GM12878 (cell line): ENCODE measurements at regions not wholly inside any gene's neighbourhood (a gene's known extent, or its start where the extent isn't known, plus 50 kb on each side); places are given as distances from the start of the nearest gene placed in this dataset.

Experiments
- ATAC-seq: fragments of 200-7000 bp; cut with Tn5 transposase; 3 replicates; pipeline ENCODE4 v1.9.1; 2020; ENCODE audit warnings: mild to moderate bottlenecking, moderate library complexity
- BruUV-seq: library from RNA; stranded (reverse); fragments of 400-500 nt; replicated peaks from 2 replicates; lab custom pipeline; 2021; lab: Mats Ljungman, UMichigan
- CTCF ChIA-PET: fragments of 300-600 bp; sonication (Branson Sonifier 250); formaldehyde crosslinking; extraction: SDS; loops from one replicate; lab custom pipeline; 2021; ENCODE audit warnings: inconsistent platforms; lab: Yijun Ruan, JAX
- POLR2A ChIA-PET: fragments of 350-600 bp; formaldehyde crosslinking; extraction: SDS; loops from one replicate; lab custom pipeline; 2021; ENCODE audit warnings: inconsistent platforms; lab: Charles Lee
- RAD21 ChIA-PET: fragments of 300-600 bp; sonication (Branson Sonifier 250); formaldehyde crosslinking; loops from one replicate; lab custom pipeline; 2023; ENCODE audit warnings: antibody characterized with exemption; ENCODE audit not compliant: unreplicated experiment; lab: Charles Lee
- SMC1A ChIA-PET: fragments of 300-600 bp; sonication (Branson Sonifier 250); formaldehyde crosslinking; loops from one replicate; lab custom pipeline; 2023; ENCODE audit not compliant: unreplicated experiment, uncharacterized antibody; lab: Charles Lee
- DNase-seq: peaks from one replicate; pipeline ENCODE4 v3.0.0-alpha.2; 2011; ENCODE audit warnings: low read depth, low spot score
- FAIRE-seq: peaks from 3 replicates; lab custom pipeline; 2011; peaks lifted over from hg19 to GRCh38; lab: Jason Lieb, UNC
- H2AFZ ChIP-seq: 2 replicates; pipeline ENCODE4 v1.6.0; 2011; ENCODE audit warnings: low read depth, low read length, control low read depth; ENCODE audit not compliant: control insufficient read depth
- H3K27ac ChIP-seq: 2 replicates; pipeline ENCODE4 v1.5.1; 2011; ENCODE audit warnings: control low read depth; ENCODE audit not compliant: control insufficient read depth, insufficient read depth
- H3K27me3 ChIP-seq, 2 experiments: replicated peaks in 1 of 2; 2 replicates each; pipeline versions ENCODE4 v1.6.0 to v1.6.1; 2011; ENCODE audit warnings: low read length in 1 of 2; ENCODE audit not compliant: control insufficient read depth in 2 of 2, insufficient read depth in 2 of 2
- H3K36me3 ChIP-seq, 2 experiments: 2 replicates each; pipeline ENCODE4 v1.5.1; 2011; ENCODE audit warnings: low read length in 1 of 2; ENCODE audit not compliant: control insufficient read depth in 2 of 2, insufficient read depth in 2 of 2
- H3K4me1 ChIP-seq: 2 replicates; pipeline ENCODE4 v1.6.1; 2011; ENCODE audit warnings: mild to moderate bottlenecking, low read length, moderate library complexity, mixed read lengths; ENCODE audit not compliant: control insufficient read depth, insufficient read depth
- H3K4me2 ChIP-seq: 2 replicates; pipeline ENCODE4 v1.6.0; 2011; ENCODE audit warnings: control low read depth; ENCODE audit not compliant: control insufficient read depth, insufficient read depth
- H3K4me3 ChIP-seq: fragments of 200-600 bp; sonication (generic); 2 replicates; pipeline ENCODE4 v1.5.1; 2016
- H3K79me2 ChIP-seq: 2 replicates; pipeline ENCODE4 v1.6.0; 2011; ENCODE audit warnings: low read length; ENCODE audit not compliant: control insufficient read depth, insufficient read depth
- H3K9ac ChIP-seq: 2 replicates; pipeline ENCODE4 v1.8.0; 2011; ENCODE audit warnings: low read length, control low read depth, mixed read lengths; ENCODE audit not compliant: control insufficient read depth, insufficient read depth
- H3K9me3 ChIP-seq: replicated peaks from 3 replicates; pipeline ENCODE4 v1.5.1; 2011; ENCODE audit warnings: mild to moderate bottlenecking, low read length; ENCODE audit not compliant: control insufficient read depth, insufficient read depth
- H4K20me1 ChIP-seq: 2 replicates; pipeline ENCODE4 v1.6.0; 2011; ENCODE audit not compliant: control insufficient read depth, insufficient read depth
- BCL3 ChIP-seq: IDR thresholded peaks from 2 replicates; pipeline ENCODE4 v1.6.1; 2011; ENCODE audit warnings: borderline replicate concordance, low read depth, mild to moderate bottlenecking, moderate library complexity, low read length; ENCODE audit not compliant: insufficient read depth, poor library complexity, severe bottlenecking
- CTCF ChIP-seq, 3 experiments: IDR thresholded peaks in 2 of 3; conservative IDR thresholded peaks in 1 of 3; 2 replicates each; pipeline ENCODE4 v1.5.1; 2011; ENCODE audit warnings: low read depth in 3 of 3, low read length in 3 of 3, mild to moderate bottlenecking in 3 of 3, control low read depth in 2 of 3, moderate library complexity in 2 of 3, inconsistent platforms in 1 of 3, mixed read lengths in 1 of 3; ENCODE audit not compliant: control insufficient read depth in 2 of 3, insufficient read depth in 1 of 3; ENCODE audit errors: extremely low read depth in 1 of 3
- HDAC6 ChIP-seq: fragments of 200-600 bp; sonication (generic); IDR thresholded peaks from one replicate; pipeline ENCODE4 v1.8.0; 2017; ENCODE audit warnings: antibody characterized with exemption; ENCODE audit not compliant: unreplicated experiment
- IRF4 ChIP-seq: IDR thresholded peaks from 2 replicates; pipeline ENCODE4 v1.6.1; 2011; ENCODE audit warnings: low read depth, low read length
- RAD21 ChIP-seq: IDR thresholded peaks from 2 replicates; pipeline ENCODE4 v1.6.1; 2011; ENCODE audit warnings: mild to moderate bottlenecking, low read depth, low read length, moderate library complexity; ENCODE audit not compliant: insufficient read depth
- SIX5 ChIP-seq: IDR thresholded peaks from 2 replicates; pipeline ENCODE4 v1.6.1; 2011; ENCODE audit warnings: mild to moderate bottlenecking, low read depth, low read length, moderate library complexity; ENCODE audit not compliant: severe bottlenecking
- SMC3 ChIP-seq: IDR thresholded peaks from 2 replicates; pipeline ENCODE4 v1.6.1; 2011; ENCODE audit warnings: low read length, improper control_type of control experiment, borderline replicate concordance
- WGBS: methylation state at CpG from one replicate; pipeline ENCODE4 v1.1.6; 2016; ENCODE audit warnings: low lambda C conversion rate; ENCODE audit not compliant: insufficient replicate concordance, insufficient coverage; ENCODE audit errors: missing lambda C conversion rate; 5-methylcytosine and 5-hydroxymethylcytosine counted together
- in situ Hi-C: fragments of 300-500 bp; cut with MboI; formaldehyde crosslinking; loops from 9 replicates; pipeline ENCODE4 v1.14.3; 2018; ENCODE audit warnings: mixed read lengths
- intact Hi-C: fragments of 100-400 bp; cut with micrococcal nuclease; formaldehyde crosslinking; loops from one replicate; pipeline ENCODE4 v1.14.2; 2022; ENCODE audit not compliant: unreplicated experiment
- TF ChIP-seq, protein P1 (sequence below): IDR thresholded peaks from 2 replicates; pipeline ENCODE4 v1.6.1; 2012; ENCODE audit warnings: low read depth, low read length, improper control_type of control experiment

DNA sequence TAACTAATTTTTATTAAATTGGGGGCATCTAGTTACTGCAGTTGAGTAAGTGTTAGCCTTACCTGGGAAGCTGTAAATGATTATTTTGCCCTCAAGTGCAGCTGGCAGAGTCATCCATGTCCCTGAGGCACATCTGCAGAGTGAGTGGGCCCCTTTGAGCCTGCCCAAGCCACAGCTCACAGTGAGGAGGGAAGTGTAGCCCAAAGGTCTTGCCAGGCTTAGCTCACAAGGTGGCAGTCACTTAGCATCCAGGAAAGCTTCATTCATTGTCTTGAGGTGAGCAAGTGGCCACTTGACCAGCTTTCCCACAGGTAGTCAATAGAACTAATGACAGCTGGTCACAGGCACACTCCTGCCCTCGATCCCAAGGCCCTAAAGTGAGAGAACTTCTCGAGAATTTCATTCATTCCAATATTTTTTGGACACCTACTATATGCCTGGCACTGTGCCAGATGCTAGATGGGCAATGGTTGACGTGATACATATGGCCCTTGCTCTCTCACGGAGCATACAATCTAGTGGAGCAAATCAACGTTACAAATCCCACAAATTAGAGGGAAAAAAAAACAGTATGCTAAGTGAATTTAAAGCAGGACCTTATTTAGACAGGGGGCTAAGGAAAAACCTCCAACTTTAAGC lies 163.3 kb upstream of the IL12A start (continued):
- TF ChIP-seq SIX5 (no peak), IRF4 (no peak), BCL3 (no peak)
- TF ChIP-seq, protein P1, sequence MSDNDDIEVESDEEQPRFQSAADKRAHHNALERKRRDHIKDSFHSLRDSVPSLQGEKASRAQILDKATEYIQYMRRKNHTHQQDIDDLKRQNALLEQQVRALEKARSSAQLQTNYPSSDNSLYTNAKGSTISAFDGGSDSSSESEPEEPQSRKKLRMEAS = no peak
- TF ChIP-seq, all 136 proteins: peak for 0

- H3K9me3 ChIP-seq = no peaks in the 10 kb centered on the region
- FAIRE-seq = peak; percentile 86
- H3K79me2 ChIP-seq = no peaks in the 10 kb centered on the region
- H3K27me3 ChIP-seq = no peaks in the 10 kb centered on the region
- intact Hi-C loops = loop anchor here (1.0 to 5.0 kb wide), 2 partner anchors 54 to 178 kb away; no protein-coding TSS in a partner anchor
- H3K27ac ChIP-seq = no peak overlapping the region
- no peaks in the 10 kb centered on the region for H3K36me3 ChIP-seq
- peaks cover 13% of the 10 kb centered on the region for H3K4me1 ChIP-seq
- RAD21 ChIA-PET = interaction anchor here (0.9 to 5.0 kb wide), 6 partner anchors 44 to 180 kb away, joined by 3 to 29 read pairs (median 3); no protein-coding TSS in a partner anchor
- ATAC-seq = peak; percentile 82
- no peak overlapping the region for H3K9ac ChIP-seq
- WGBS = 19% methylated on average over 5 of the region's 5 CpGs
- no TSS peak for BruUV-seq
- POLR2A ChIA-PET = no interaction called here
- SMC1A ChIA-PET = interaction anchor here (0.6 to 4.0 kb wide), 5 partner anchors 10 to 651 kb away, joined by 3 to 43 read pairs (median 4); no protein-coding TSS in a partner anchor
- CTCF ChIA-PET = interaction anchor here (0.5 to 9.8 kb wide), 29 partner anchors 9 to 511 kb away, joined by 3 to 129 read pairs (median 4); partner anchors contain the start of gene IL12A
- peak; percentile 41 to 52 (median 49); a peak in 5 of 6 replicates for TF ChIP-seq CTCF (IDR thresholded peaks at IDR 0.05 in 2 of 3, conservative IDR thresholded peaks at IDR 0.05 in 1 of 3; ENCODE audit: control insufficient read depth in 2 of 3, extremely low read depth in 1 of 3, insufficient read depth in 1 of 3, low read depth in 3 of 3, low read length in 3 of 3)
- peak; percentile 55; the same call in 1 of the 2 replicates for TF ChIP-seq SMC3
- no peak for TF ChIP-seq HDAC6
- TF ChIP-seq RAD21 = peak; percentile 55
- no peaks in the 10 kb centered on the region for H4K20me1 ChIP-seq
- H2AFZ ChIP-seq = no peak overlapping the region; the same call in 1 of the 2 replicates
- no peak overlapping the region for H3K4me3 ChIP-seq
- no peak overlapping the region for H3K4me2 ChIP-seq
- in situ Hi-C loops = no loop called here
- no peak for DNase-seq
Observed at GRCh38 chr3:159828542-159828943, 160.1 kb upstream of the IL12A start.
